AG04450 (cell line): ENCODE measurements at regions not wholly inside any gene's neighbourhood (a gene's known extent, or its start where the extent isn't known, plus 50 kb on each side); places are given as distances from the start of the nearest gene placed in this dataset.
"Not testable (repeated sequence)": the region's sequence is repeated elsewhere in the genome, so short reads cannot be mapped to it uniquely, and the experiment has no call there.

Experiments
- CTCF ChIA-PET: fragments of 300-600, 350-600 bp; formaldehyde crosslinking; extraction: SDS; loops from one replicate; lab custom pipeline; 2022; ENCODE audit warnings: antibody characterized with exemption, inconsistent platforms; lab: Charles Lee
- POLR2A ChIA-PET: fragments of 350-600 bp; formaldehyde crosslinking; extraction: SDS; loops from one replicate; lab custom pipeline; 2021; ENCODE audit warnings: antibody characterized with exemption, inconsistent platforms; lab: Yijun Ruan, JAX
- DNase-seq: peaks from one replicate; pipeline ENCODE4 v3.0.0-alpha.2; 2011; ENCODE audit warnings: low read depth, low spot score
- H3K27ac ChIP-seq: one replicate; pipeline ENCODE4 v1.5.1; 2012; ENCODE audit warnings: low read depth, low read length, control low read depth
- H3K27me3 ChIP-seq: one replicate; pipeline ENCODE4 v1.6.0; 2012; ENCODE audit warnings: low read length; ENCODE audit not compliant: control insufficient read depth, insufficient read depth
- H3K4me3 ChIP-seq: 2 replicates; pipeline ENCODE4 v1.5.1; 2011; ENCODE audit warnings: mild to moderate bottlenecking, low read depth, low read length, control low read depth
- H3K9me3 ChIP-seq: 2 replicates; pipeline ENCODE4 v1.5.1; 2012; ENCODE audit warnings: low read length; ENCODE audit not compliant: control insufficient read depth, insufficient read depth
- TF ChIP-seq, protein P1 (sequence below): IDR thresholded peaks from 2 replicates; pipeline ENCODE4 v1.5.1; 2011; ENCODE audit warnings: low read depth, low read length, control low read depth, inconsistent platforms

DNA sequence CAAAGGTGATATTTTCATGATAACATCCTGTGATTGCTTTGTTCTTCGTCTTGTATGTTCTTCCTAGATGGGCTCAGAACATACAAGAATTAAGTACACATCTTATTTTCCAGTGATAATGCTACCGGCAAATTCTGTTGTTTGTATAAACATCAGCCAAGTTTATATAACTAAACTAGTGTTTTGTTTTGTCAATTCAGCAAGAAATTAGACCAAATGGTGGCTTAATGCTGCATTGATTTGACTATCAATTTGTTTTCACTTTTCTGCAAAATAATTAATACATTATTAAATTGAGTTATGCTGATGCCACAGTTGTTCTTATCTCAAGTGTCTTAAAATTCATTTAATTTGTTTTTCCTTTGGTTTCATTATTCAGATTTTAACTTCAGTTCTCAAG is 177.7 kb downstream of the OR4F29 start:
- CTCF ChIA-PET, POLR2A ChIA-PET, H3K4me3 ChIP-seq, DNase-seq, H3K27me3 ChIP-seq, H3K9me3 ChIP-seq, H3K27ac ChIP-seq: not testable (repeated sequence)

DNA sequence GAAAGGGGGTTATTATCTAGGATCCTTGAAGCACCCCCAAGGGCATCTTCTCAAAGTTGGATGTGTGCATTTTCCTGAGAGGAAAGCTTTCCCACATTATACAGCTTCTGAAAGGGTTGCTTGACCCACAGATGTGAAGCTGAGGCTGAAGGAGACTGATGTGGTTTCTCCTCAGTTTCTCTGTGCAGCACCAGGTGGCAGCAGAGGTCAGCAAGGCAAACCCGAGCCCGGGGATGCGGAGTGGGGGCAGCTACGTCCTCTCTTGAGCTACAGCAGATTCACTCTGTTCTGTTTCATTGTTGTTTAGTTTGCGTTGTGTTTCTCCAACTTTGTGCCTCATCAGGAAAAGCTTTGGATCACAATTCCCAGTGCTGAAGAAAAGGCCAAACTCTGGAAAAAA is 183.7 kb downstream of the OR4F29 start:
- H3K4me3 ChIP-seq, DNase-seq, H3K9me3 ChIP-seq, POLR2A ChIA-PET, CTCF ChIA-PET, H3K27me3 ChIP-seq, H3K27ac ChIP-seq: not testable (repeated sequence)
- TF ChIP-seq, protein P1, sequence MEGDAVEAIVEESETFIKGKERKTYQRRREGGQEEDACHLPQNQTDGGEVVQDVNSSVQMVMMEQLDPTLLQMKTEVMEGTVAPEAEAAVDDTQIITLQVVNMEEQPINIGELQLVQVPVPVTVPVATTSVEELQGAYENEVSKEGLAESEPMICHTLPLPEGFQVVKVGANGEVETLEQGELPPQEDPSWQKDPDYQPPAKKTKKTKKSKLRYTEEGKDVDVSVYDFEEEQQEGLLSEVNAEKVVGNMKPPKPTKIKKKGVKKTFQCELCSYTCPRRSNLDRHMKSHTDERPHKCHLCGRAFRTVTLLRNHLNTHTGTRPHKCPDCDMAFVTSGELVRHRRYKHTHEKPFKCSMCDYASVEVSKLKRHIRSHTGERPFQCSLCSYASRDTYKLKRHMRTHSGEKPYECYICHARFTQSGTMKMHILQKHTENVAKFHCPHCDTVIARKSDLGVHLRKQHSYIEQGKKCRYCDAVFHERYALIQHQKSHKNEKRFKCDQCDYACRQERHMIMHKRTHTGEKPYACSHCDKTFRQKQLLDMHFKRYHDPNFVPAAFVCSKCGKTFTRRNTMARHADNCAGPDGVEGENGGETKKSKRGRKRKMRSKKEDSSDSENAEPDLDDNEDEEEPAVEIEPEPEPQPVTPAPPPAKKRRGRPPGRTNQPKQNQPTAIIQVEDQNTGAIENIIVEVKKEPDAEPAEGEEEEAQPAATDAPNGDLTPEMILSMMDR: peak; percentile 52
